Kidney epithelial cell (primary cell): ENCODE measurements at regions not wholly inside any gene's neighbourhood (a gene's known extent, or its start where the extent isn't known, plus 50 kb on each side); places are given as distances from the start of the nearest gene placed in this dataset.
"Not testable (repeated sequence)": the region's sequence is repeated elsewhere in the genome, so short reads cannot be mapped to it uniquely, and the experiment has no call there.

Experiments
- DNase-seq: peaks from one replicate; pipeline ENCODE4 v3.0.0-alpha.2; 2010; ENCODE audit warnings: low read depth
- H3K27me3 ChIP-seq: 2 replicates; pipeline ENCODE4 v1.6.0; 2011; ENCODE audit warnings: low read length; ENCODE audit not compliant: control insufficient read depth, insufficient read depth
- H3K36me3 ChIP-seq: 2 replicates; pipeline ENCODE4 v1.5.1; 2011; ENCODE audit warnings: low read length; ENCODE audit not compliant: control insufficient read depth, insufficient read depth
- H3K4me3 ChIP-seq: 2 replicates; pipeline ENCODE4 v1.5.1; 2011; ENCODE audit warnings: low read depth, mild to moderate bottlenecking, control low read depth, low read length
- CTCF ChIP-seq: IDR thresholded peaks from 2 replicates; pipeline ENCODE4 v1.5.1; 2011; ENCODE audit warnings: mild to moderate bottlenecking, moderate library complexity, low read length, control low read depth, inconsistent platforms; ENCODE audit not compliant: insufficient read depth, poor library complexity, severe bottlenecking

DNA sequence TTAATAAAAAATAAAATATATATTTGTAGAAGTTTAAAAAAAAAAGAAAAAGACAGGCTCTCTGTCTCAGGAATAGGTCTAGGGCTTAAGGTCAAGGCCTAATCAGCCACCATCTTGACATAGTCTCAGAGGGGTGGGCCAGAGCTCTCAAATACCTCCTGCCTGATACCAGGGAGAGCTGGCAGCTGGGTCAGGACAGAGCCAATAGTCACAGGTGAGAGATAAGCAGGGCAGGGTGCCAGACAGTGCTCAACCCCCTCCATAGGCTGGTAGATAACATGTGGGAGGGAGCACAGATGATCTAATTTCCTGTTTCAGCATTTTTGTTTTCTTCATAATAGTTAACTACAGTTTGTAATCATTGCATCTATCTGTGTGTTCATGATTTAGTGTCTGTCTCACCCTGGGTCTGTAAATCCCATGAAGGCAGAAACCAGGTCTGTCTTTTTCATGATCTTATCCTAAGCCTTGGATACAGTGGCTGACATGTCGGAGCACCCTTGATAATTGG lies 152.0 kb upstream of the GRIK3 start:
- no peak for TF ChIP-seq CTCF
- H3K36me3 ChIP-seq: no peaks in the 10 kb centered on the region
- no peak for DNase-seq
- no peak overlapping the region for H3K4me3 ChIP-seq
- H3K27me3 ChIP-seq: no peaks in the 10 kb centered on the region

GRCh38 chr1:37189111-37189510 lies 154.8 kb upstream of the GRIK3 start:
- TF ChIP-seq CTCF: no peak
- H3K27me3 ChIP-seq: no peaks in the 10 kb centered on the region
- no peak overlapping the region for H3K4me3 ChIP-seq
- no peak for DNase-seq
- no peaks in the 10 kb centered on the region for H3K36me3 ChIP-seq

- no peaks in the 10 kb centered on the region for H3K27me3 ChIP-seq
- no peak for TF ChIP-seq CTCF
- no peak for DNase-seq
- no peaks in the 10 kb centered on the region for H3K36me3 ChIP-seq
- no peak overlapping the region for H3K4me3 ChIP-seq
Observed at GRCh38 chr1:37197411-37197810, 163.1 kb upstream of the GRIK3 start.

GRCh38 chr1:37214305-37214704 lies 180.0 kb upstream of the GRIK3 start:
- not testable (repeated sequence) for H3K4me3 ChIP-seq, DNase-seq, H3K36me3 ChIP-seq, H3K27me3 ChIP-seq

GRCh38 chr1:37233606-37234005 lies 199.3 kb upstream of the GRIK3 start:
- H3K27me3 ChIP-seq: peaks cover 2% of the 10 kb centered on the region
- no peak for TF ChIP-seq CTCF
- no peaks in the 10 kb centered on the region for H3K36me3 ChIP-seq
- DNase-seq: no peak
- no peak overlapping the region for H3K4me3 ChIP-seq

- Histone ChIP-seq H3K27me3 (peaks cover 2% of the 10 kb centered on the region), H3K4me3 (no peak overlapping the region), H3K36me3 (no peaks in the 10 kb centered on the region)
- no peak for TF ChIP-seq CTCF
- DNase-seq: no peak
Observed at GRCh38 chr1:37234941-37235418, 200.7 kb upstream of the GRIK3 start.
